Colon (tissue), 2 donors: ENCODE measurements at regions not wholly inside any gene's neighbourhood (a gene's known extent, or its start where the extent isn't known, plus 50 kb on each side); places are given as distances from the start of the nearest gene placed in this dataset.

Source experiments
- FAIRE-seq: peaks from 2 replicates; lab custom pipeline; 2012; peaks lifted over from hg19 to GRCh38; lab: Jason Lieb, UNC
- donor health status: control.
- donor health status: control.

DNA sequence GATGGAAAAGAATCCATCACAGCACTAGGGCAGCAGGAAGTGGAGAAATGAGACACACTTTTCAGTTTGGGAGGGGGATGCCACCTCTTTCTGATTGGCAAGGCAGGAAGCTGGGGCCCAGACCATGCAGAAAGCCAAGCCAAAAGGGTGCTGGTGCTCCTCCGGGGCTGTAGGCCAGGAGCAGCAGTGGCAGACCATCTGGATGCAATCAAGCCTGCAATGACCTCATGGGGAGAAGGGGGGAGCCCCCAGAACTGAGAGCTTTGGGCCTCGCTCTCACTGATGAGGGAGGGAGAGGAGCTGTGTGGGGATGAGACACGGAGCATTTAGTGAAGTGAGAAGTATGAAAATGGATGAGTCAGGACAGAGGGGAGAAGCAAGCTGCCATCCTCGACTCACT is 141.3 kb upstream of the NALF2 start:
- no peak for FAIRE-seq

DNA sequence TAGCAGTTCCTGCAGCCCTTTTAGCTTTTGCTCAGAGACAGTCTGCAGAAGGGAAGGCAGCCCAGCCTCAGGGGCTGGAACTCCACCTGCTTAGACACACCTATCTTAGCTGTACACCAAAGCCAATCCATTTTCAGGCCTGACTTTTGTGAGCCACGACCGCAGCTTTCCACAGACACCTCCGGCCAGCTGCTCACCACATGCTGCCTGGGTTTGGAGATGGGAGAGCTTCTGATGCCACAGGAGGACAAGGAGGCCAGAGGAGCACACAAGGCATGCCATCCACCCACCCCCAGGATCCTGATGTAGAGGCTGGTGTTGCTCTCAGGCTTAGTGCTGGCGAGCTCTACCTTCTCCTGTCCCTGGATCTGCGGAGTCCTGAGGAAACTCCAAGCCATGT is 141.8 kb upstream of the NALF2 start:
- no peak for FAIRE-seq

DNA sequence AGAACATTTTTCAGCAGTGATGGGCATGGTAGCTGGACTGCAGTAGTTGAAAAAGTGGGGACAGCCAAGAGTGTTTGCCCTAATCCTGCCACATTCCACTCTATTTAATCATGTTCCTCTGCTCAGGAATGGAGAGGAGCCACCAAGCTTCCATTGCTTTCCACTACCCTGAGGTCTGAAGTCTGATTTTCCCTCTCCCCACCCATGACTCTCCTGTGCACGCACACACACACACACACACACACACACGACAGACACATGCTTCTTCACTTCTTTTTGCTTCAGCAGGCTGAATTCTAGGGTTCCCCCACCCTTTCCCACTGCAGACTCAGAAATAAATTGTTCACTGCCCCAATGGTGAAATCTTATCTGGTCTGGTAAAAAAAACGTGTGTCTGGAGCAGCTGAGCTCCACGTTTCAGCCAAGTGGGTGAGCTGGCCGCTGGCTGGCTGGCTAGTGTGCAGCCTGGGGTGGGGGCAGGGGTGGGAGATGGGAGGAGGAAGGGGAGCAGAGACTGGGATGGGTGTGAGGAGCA is 142.7 kb upstream of the NALF2 start:
- FAIRE-seq = no peak

DNA sequence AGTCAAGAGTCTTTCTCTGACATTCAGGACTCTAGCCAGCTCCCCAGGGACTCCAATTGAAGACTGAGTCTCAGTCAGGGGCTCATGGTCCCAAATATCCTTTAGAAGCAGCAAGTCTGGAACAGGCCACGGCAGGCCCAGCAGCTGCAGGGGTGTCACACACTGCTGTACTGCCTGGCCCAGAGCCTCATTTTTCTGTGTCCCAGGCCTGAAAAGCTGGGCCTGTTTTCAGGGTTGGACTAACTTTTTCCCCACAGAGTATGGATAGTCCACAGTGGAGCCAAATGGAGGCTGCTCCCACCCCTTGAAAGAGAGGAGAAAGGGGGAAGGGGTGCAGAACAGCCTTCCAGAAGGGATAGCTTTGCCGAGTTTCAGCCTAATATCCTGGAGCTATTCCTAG is 146.8 kb upstream of the NALF2 start:
- no peak for FAIRE-seq

DNA sequence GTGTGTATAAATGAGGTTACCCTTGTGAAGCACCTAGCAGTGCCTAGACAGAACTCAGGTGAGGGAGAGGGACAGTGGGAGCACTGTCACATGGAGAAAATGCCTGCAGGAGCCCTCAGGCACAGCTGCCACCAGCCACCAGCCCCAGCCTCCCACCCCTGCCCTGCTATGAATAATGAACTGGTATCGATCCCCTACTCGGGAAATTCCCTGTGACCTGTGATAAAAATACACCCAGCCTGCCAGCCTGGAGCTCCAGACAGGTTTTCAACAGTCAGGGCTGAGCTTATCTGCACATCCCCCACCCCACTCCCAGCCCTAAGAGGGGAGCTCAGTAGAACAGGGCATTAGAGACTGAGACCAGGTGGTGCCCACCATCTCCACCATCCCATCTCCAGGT is 159.6 kb upstream of the PJA1 start:
- FAIRE-seq = no peak

DNA sequence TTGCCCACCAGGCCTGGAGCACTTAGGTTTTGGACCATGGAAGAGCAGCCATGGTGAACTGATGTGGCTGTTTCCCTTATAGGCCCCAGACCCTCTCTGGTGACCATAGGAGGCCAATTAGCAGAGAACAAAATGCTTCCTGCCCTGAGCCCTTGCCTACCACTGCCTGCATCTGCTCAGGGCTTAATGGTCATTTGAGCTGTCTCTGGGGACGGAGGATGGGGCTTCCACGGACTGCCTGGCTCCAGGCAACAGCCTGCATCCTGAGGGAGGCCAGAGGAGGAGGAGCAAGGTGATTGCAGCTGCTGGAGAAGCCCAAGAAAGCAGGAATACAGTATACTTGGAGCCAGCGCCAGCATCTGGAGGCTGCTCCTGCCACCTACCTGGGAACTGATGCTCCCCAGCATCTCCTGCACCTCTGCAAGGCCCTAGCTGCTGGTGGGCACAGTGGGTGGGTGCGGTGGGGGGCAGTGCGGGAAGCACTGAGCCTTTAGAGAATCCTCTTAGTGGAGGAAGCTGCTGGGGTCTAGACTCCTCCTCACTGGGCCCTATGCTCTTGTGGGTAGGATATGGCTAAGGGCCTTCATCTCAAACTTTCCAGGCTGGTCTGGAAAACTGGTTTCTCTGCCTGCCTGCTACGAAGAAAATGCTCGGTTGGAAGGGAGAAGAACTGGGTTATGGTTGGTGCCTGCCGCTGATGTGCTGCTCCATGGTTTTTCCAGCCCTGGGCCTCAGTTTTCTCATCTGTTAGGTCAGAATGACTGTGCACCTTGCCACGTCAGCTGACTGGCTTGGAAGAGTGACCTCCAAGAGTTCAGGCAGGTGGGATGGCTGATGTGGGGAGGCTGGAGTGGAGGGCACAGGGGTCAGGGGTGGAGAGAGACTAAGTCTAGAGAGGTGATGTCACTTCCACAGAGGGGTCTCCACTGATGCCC is 158.8 kb upstream of the PJA1 start:
- FAIRE-seq = no peak

DNA sequence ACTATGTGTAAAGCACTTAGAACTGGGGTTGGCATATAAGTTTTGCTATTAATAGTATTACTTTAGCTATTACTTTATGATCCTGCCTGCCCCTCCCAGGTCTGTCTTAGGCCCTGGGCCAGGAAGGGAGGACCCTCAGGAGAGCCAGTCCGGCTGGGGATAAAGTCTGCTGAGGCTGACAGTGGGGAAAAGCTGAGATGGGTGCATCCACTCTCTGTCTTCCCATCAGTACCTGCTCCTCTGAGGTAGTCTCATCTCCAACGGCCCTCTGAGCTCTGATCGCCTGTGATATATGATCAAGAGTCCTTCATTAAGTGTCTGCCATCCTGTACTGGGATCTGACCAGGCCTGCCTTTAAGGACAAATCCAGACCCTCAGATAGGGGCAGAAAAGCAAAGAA is 156.5 kb upstream of the PJA1 start:
- no peak for FAIRE-seq

DNA sequence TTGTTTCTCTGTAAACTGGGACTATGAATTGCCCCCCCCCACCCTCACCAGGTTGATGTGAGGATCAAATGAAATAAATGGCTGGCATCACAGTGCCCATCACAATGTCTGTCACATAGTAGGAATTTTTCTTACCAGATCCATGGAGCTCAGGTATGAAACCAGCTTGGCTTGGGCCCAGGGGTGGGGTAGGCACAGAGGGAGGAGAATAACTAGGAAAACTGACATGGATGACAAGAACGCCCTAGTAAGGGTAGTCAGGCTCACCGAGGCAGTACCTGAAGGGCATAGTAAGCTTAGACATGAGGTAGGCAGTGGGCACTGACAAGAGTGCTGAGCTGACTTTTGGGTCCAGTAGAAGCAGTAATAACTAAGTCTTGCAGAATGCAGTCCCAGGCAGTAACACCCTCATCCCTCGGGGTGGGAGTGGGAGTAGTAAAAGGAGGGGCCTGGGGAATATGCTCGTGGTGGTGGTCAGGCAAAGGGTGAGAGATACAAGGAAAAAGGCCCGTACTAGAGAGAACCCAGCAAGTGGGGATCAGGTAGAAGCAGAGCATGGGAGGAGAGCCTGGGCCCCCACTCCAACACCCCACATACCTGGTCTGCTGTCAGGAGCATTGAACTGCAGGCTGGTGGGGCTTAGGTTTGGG is 155.9 kb upstream of the PJA1 start:
- no peak for FAIRE-seq

DNA sequence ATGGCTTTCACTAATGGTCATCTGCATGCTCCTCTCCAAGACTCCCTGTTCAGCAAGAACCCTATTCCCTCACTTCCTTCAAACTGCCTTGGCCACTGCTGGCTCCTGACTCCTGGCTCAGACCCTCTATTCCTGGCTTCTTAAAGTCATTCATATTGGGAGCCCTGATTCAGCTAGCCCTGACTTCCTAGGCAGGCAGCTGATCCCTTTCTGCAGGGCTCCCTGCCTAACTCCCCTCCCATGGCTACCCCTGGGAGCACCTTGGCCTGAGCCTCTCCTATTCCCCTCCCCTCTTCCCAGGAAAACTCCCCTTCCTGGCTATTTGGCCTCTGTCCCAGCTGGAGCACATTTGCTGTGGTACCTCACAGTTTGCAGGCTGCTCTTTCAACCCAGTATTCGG is 154.9 kb upstream of the PJA1 start:
- no peak for FAIRE-seq

DNA sequence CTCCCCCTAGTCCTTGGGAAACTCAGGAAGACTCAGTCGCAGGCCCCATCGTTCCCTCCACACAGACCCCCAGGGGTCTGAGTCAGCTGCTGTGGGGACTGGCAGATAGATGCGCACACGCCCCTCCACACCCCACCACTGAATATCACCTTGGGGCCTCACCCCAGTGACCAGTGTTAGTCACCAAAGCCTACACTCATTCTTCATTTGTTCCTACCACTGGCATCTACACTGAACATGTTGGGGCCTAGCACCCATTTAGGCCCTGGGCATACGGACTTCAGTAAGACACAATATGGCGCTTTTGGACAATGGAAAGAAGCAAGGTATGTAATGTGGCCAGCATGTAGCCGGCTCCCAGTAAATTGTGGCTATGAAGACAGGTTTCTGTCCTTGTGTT is 154.1 kb upstream of the PJA1 start:
- FAIRE-seq = no peak

DNA sequence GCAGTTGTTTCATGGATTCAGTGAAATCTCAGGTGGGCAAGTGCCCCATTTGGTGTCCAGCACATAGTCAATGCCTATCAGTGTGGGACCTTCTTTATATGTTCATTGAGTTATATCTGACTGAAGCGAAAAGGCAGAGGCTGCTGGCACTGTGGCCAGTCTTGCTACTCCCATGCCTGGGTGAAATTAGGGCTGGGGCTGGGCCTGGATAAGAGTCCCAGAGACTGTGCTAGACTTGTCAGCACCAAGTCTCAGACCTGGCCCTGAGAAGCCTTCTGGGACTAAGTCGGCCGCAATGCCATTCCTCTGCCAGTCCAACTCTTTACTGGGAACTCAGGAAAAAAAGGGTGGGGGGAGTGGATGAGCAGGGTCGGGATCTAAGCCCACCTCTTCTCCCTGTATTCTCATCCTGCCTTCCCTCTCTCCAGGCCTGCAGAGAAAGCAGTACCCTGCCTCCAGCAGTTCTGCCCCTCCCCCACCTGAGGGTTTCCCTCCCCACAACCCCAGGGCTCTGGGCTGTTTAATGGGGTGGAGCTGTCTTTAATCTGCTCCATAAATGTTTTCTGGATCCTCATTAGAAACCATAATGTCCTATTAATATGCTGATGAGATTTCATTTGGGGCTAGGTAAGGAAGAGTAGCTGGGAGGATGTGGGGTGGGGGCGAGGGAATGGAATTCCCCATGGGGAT is 153.5 kb upstream of the PJA1 start:
- FAIRE-seq = no peak

DNA sequence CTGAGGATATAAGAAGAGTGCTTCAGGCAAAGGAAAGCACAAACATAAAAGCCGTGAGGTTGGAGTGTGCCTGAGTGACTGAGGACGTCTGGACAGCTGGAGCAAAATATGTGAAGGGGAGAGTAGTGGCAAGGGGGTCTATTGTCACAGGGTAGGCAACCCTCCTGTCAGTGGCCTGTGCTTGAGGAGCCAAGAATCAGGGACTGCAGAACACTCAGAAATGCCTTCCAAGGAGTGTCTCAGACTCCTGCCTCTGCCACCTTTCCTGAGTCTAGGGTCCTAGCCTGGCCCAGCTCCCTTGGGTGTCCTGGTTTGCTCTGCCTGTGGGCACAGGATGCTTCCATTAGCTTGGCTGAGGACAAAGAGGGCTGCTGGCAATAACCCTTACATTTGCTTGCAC is 152.5 kb upstream of the PJA1 start:
- no peak for FAIRE-seq

DNA sequence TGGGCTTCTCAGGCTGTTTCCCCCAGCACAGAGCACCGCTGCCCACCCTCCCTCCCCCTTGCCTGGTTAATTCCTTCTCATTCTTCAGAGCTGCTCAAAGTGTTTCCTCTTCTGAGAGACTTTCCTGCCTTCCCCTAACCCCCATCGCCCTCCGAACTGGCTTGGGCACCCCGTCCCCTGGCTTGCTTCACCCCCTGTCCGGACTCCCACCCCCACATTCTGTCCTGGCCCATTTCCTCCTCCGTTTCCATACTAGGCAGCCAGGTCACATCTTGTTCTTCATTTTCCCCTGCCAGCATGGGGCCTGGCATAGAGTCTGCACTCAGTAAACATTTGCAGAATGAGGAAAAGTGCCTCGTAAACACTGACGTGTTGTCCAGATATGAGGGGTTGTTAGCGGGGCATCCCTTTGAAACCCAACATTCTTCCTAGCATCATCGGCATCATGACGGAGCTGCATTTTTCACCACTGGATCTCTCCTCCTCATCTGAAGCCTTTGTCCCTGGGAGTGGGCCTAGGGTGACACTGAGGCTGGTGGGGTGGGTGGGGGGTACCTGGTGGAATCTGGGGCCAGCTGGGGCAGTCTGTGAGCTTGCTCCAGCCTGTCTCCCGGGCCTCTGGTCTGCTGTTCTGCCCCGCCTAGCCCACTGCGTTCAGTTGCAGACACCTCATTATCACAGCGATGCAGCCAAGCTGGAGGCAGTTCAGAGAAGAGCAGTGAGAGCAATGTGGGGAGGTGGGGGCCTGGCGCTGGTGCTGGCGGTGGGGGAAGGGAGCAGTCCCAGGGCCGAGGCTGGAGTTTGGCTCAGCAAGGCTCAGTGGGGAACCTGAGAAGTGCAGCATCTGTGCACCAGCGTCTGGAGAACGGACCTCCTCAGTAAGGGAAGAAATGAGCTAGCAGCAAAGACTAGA is 149.4 kb upstream of the PJA1 start:
- FAIRE-seq = no peak

DNA sequence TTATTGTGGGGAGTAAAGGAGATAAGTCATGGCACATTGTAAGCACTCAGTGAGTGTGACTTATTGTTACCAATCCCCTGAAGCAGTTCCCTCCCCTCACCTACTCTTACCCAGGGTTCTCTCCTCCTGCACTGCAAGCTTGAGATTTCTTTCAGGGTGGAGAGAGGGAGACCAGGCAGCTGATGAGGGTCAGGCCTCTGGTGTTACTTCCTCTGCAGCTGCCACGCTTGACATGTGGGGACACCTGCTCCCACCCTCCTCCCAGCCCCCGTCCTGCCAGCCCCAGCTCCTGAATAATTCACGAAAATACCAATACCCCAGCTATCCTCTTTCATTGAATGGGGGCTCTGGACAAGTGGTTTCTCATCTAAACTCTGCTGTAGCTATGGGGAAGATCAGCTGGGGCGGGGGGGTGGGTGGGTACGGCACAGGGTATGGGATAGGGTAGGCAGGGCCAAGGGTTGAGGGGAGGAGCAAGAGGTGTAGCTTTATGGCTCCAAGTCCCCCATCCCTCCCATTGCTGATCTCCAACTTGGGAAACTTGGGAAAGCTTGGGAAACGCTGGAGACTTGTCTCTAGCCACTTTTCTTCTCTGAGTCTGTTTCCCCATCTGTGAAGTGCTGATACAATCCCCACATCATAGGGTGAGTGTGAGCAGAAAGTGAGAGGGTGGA is 148.5 kb upstream of the PJA1 start:
- no peak for FAIRE-seq

DNA sequence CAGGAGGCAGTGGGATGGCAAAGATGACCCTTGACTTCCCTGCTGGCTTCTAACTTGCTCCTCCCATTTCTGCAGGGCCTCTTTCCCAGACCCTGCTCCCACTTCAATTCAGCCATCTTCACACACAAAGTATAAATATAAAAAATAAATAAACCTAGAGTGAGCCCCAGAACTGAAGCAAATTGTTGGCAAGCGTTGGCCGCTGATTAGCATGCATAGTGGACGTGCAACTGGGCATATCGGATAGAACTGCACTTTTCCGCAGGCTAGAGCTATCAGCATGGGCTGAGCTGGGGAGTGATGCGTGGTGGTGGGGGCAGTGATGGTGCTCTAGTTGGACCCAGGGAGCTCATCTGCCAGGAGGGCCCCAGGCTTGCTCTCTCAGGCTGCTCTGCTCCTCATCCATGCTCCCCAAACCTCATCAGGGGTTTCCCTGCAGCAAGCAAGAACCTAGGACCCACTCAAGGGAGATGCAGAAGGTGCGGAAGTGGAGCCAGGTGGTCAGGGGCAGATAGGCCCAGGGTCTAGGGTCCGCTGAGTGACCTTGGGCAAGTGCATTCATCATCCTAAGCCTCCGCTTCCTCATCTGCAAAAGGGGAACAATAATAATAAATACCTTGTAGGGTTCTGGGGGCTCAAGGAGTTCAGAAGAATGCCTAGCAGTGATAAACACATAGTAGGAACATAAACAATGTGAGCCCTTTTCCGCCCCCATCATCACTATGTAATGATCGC is 146.8 kb upstream of the PJA1 start:
- no peak for FAIRE-seq

DNA sequence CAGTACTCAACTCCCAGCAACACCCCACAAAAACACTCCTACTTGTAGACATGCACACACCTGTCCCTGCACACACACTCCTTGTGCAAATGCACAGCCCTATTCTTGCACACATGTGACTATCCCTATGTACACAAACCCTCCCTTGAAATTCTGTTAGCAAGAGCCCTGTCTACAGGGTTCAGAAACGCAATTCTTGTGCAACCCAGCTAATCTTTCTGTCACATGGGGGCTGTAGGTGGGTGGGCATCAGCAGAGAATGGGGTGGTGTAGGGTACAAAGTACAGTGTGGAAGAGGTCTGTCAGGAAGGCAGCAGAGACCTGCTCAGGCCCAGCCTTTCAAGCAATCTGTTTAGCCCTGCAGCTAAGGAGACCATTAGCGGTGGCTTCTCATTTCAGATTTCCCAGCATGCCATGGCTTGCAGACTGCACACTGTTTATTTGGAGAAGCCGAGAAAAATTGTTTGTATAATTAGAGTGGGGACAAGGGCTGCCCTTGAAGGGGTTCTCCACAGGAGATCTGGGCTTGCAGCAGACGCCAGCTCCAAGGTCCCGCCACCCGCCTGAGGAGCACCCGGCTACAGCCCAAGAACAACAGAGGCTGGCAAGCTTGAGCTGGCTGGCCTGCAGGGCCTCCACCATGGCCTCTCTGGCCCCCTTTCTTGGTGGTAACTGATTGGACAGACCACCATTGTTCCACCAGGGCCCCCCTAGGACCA is 144.0 kb upstream of the PJA1 start:
- no peak for FAIRE-seq

DNA sequence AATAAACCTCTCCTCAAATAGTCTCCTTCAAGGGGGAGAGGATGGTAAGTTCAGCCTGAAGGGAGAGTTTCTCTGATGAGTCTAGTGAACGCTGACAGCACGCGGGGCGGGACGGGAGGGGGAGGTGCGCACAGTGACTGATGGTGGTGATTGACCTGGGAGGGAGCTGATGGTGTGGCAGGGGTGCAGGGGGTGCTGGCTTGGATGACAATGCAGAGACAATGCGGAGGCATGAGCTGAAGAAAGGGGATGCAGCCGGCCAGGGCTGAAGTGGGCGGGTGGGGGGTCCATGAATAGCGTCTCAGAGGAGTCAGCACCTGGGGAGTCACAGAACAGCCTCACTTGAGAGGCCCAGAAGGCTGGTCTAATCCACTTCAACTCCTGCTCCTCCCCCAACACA is 142.5 kb upstream of the PJA1 start:
- no peak for FAIRE-seq

DNA sequence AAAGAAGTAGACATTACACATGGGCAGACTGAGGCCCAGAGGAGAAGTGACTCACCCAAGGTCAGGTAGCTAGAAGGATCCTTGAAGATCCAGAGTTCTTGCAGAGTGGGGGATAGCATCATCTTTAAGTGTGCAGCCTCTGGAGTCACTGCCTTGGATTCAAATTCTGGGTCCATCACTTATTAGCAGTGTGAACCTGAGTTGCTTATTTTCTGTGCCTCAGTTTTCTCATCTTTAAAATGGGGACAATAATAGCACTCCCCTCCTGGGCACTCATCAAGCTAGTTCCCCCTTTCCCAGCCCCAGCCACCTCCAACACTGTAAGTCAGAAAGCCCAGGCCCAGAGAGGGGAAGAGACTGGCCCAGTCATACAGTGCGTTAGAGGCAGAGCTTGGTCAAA is 141.8 kb upstream of the PJA1 start:
- FAIRE-seq = no peak

DNA sequence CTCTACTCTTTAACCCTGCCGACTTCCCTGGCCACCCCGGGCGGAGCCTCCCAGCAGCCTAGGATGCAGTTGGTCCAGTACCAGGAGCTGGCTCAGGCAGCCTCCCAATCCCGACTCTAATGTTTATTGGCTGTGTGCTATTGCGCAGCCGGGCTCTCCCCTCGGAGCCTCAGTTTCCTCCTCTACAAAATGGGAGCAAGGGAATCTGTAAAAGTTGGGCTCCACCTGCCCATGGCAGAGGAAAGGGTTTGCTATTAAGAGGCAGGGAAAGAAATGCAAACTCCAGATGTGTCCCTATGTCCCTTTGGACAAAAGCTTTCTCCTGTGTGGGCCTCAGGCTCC is 140.8 kb upstream of the PJA1 start:
- no peak for FAIRE-seq
